Immature natural killer cell (primary cell): ENCODE measurements at regions not wholly inside any gene's neighbourhood (a gene's known extent, or its start where the extent isn't known, plus 50 kb on each side); places are given as distances from the start of the nearest gene placed in this dataset.

Experiments used
- DNase-seq, 3 donors: peaks; one replicate each; pipeline ENCODE4 v3.0.0; 2022; ENCODE audit warnings: mixed read lengths in 1 of 3
- H3K27ac Mint-ChIP-seq, 6 donors: one replicate each; pipeline ENCODE4 v1.8.0; 2020; ENCODE audit warnings: mixed read lengths in 6 of 6, mild to moderate bottlenecking in 5 of 6, inconsistent platforms in 4 of 6, moderate library complexity in 3 of 6
- H3K27me3 Mint-ChIP-seq, 3 donors: one replicate each; pipeline ENCODE4 v1.8.0; 2020 to 2021; ENCODE audit warnings: low read depth in 3 of 3, mild to moderate bottlenecking in 3 of 3, mixed read lengths in 3 of 3, moderate library complexity in 3 of 3, inconsistent platforms in 1 of 3
- H3K36me3 Mint-ChIP-seq, 3 donors: one replicate each; pipeline ENCODE4 v1.8.0; 2020; ENCODE audit warnings: mixed read lengths in 3 of 3, inconsistent platforms in 2 of 3, mild to moderate bottlenecking in 2 of 3
- H3K4me1 Mint-ChIP-seq, 2 donors: one replicate each; pipeline ENCODE4 v1.8.0; 2020; ENCODE audit warnings: inconsistent platforms in 2 of 2, mild to moderate bottlenecking in 2 of 2, mixed read lengths in 2 of 2, moderate library complexity in 1 of 2
- H3K4me3 Mint-ChIP-seq, 5 donors: one replicate each; pipeline ENCODE4 v1.8.0; 2020; ENCODE audit warnings: mild to moderate bottlenecking in 5 of 5, mixed read lengths in 5 of 5, inconsistent platforms in 3 of 5, moderate library complexity in 3 of 5
- H3K9me3 Mint-ChIP-seq, 6 donors: one replicate each; pipeline ENCODE4 v1.8.0; 2020; ENCODE audit warnings: mild to moderate bottlenecking in 6 of 6, mixed read lengths in 6 of 6, inconsistent platforms in 4 of 6, moderate library complexity in 3 of 6

- no peaks in the 10 kb centered on the region for H3K4me1 Mint-ChIP-seq
- H3K4me3 Mint-ChIP-seq: no peak overlapping the region
- H3K27me3 Mint-ChIP-seq: peaks cover 0 to 6% (median 0%) of the 10 kb centered on the region in 3 donors
- DNase-seq: no peak
- H3K9me3 Mint-ChIP-seq: peaks cover 0 to 8% (median 7%) of the 10 kb centered on the region in 6 donors
- H3K36me3 Mint-ChIP-seq: no peaks in the 10 kb centered on the region
- H3K27ac Mint-ChIP-seq: no peak overlapping the region
Observed at GRCh38 chr10:24156686-24157085, 52.3 kb upstream of the KIAA1217 start.

GRCh38 chr10:24157567-24157966 is 51.4 kb upstream of the KIAA1217 start:
- no peak for DNase-seq
- H3K27me3 Mint-ChIP-seq: peaks cover 0 to 1% (median 0%) of the 10 kb centered on the region in 3 donors
- H3K4me3 Mint-ChIP-seq: no peak overlapping the region
- H3K27ac Mint-ChIP-seq: no peak overlapping the region
- H3K9me3 Mint-ChIP-seq: peaks cover 0 to 8% (median 6%) of the 10 kb centered on the region in 6 donors
- no peaks in the 10 kb centered on the region for H3K36me3 Mint-ChIP-seq
- H3K4me1 Mint-ChIP-seq: no peaks in the 10 kb centered on the region
